ENCODE measurements at regions not wholly inside any gene's neighbourhood (a gene's known extent, or its start where the extent isn't known, plus 50 kb on each side); places are given as distances from the start of the nearest gene placed in this dataset.

DNA sequence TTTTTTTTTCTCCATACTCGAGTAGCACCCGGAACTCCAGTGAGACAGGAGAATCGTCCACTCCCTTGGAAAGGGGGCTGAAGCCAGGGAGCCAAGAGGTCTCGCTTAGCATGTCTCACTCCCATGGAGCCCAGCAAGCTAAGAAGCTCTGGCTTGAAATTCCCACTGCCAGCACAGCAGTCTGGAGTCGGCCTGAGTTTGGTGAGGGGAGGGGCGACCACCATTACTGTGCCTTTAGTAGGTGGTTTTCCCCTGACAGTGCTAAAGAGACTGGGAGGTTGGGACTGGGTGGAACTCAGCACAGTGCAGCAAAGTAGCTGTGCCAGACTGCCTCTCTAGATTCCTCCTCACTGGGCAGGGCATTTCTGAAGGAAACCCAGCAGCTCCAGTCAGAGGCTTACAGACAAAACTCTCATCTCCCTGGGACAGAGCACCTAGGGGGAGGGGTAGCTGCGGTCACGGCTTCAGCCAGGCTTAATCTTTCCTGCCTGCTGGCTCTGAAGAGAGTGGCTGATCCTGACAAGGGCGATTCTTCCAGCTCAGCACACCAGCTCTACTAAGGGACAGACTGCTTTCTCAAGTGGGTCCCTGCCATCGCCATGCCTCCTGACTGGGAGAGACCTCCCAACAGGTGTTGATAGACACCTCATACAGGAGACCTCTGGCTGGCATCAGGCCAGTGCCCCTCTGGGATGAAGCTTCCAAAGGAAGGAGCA lies 414.5 kb upstream of the ZNF608 start:
- Histone ChIP-seq H3K36me3 (no peaks in the 10 kb centered on the region), H3K27ac (replicated peaks in 1 of 4) (no peak overlapping the region), H3K9me3 (peaks cover 0 to 16% (median 6%) of the 10 kb centered on the region in 4 donors), H3K27me3 (no peaks in the 10 kb centered on the region), H3K4me1 (no peaks in the 10 kb centered on the region), H3K4me3 (no peak overlapping the region)
- intact Hi-C loops (cut with DNase I) = no loop called here
- TF ChIP-seq POLR2AphosphoS5 (IDR thresholded peaks at IDR 0.05) = no peak
- no peak for TF ChIP-seq CTCF (IDR thresholded peaks at IDR 0.05)
- TF ChIP-seq POLR2A (IDR thresholded peaks at IDR 0.05; ENCODE audit: low read depth) = no peak
- TF ChIP-seq EP300 (IDR thresholded peaks at IDR 0.05) = no peak
- 81% methylated on average over 8 of the region's 10 CpGs for WGBS
- DNase-seq (ENCODE audit: extremely low spot score) = no peak

GRCh38 chr5:125162714-125163113 lies 416.3 kb upstream of the ZNF608 start:
- no peaks in the 10 kb centered on the region for H3K36me3 ChIP-seq
- no peaks in the 10 kb centered on the region for H3K27me3 ChIP-seq
- WGBS = 100% methylated on average over 1 of the region's 1 CpG
- peaks cover 0 to 16% (median 8%) of the 10 kb centered on the region in 4 donors for H3K9me3 ChIP-seq
- intact Hi-C loops (cut with DNase I) = no loop called here
- H3K27ac ChIP-seq (replicated peaks in 1 of 4) = no peak overlapping the region
- DNase-seq (ENCODE audit: extremely low spot score) = no peak
- TF ChIP-seq EP300 (IDR thresholded peaks at IDR 0.05) (no peak), POLR2A (IDR thresholded peaks at IDR 0.05; ENCODE audit: low read depth) (no peak), CTCF (IDR thresholded peaks at IDR 0.05) (no peak), POLR2AphosphoS5 (IDR thresholded peaks at IDR 0.05) (no peak)
- no peaks in the 10 kb centered on the region for H3K4me1 ChIP-seq
- H3K4me3 ChIP-seq = no peak overlapping the region

DNA sequence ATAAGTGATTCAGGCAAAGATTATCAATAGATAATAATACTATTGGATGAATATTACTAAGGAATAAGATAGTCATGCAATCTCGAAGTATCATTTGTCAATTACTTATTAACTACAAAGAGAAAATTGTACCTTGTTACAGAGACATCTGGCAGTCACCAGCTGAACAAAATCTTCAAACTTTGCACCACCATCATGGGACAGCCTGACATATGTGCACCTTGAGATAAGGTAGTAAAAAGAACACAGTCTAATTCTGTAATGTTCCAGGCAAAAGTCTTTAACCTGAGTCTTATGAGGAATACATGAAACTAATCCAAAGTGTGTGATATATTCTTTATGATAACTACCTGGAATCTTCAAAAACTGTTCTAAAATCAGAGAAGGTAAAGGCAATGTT lies 423.0 kb upstream of the ZNF608 start:
- WGBS = 97% methylated on average over 1 of the region's 1 CpG
- no peaks in the 10 kb centered on the region for H3K36me3 ChIP-seq
- no peak overlapping the region for H3K4me3 ChIP-seq
- H3K4me1 ChIP-seq = no peaks in the 10 kb centered on the region
- DNase-seq (ENCODE audit: extremely low spot score) = no peak
- TF ChIP-seq EP300 (IDR thresholded peaks at IDR 0.05) = no peak
- TF ChIP-seq POLR2A (IDR thresholded peaks at IDR 0.05; ENCODE audit: low read depth) = no peak
- TF ChIP-seq POLR2AphosphoS5 (IDR thresholded peaks at IDR 0.05) = no peak
- no peak for TF ChIP-seq CTCF (IDR thresholded peaks at IDR 0.05)
- peaks cover 0 to 5% (median 2%) of the 10 kb centered on the region in 4 donors for H3K9me3 ChIP-seq
- intact Hi-C loops (cut with DNase I) = no loop called here
- H3K27me3 ChIP-seq = no peaks in the 10 kb centered on the region
- no peak overlapping the region for H3K27ac ChIP-seq (replicated peaks in 1 of 4)

- H3K27ac ChIP-seq (replicated peaks in 1 of 4) = no peak overlapping the region
- peaks cover 0 to 5% (median 0%) of the 10 kb centered on the region in 4 donors for H3K9me3 ChIP-seq
- no peaks in the 10 kb centered on the region for H3K27me3 ChIP-seq
- DNase-seq (ENCODE audit: extremely low spot score) = no peak
- intact Hi-C loops (cut with DNase I) = no loop called here
- no peak overlapping the region for H3K4me3 ChIP-seq
- TF ChIP-seq POLR2A (IDR thresholded peaks at IDR 0.05; ENCODE audit: low read depth) (no peak), EP300 (IDR thresholded peaks at IDR 0.05) (no peak), POLR2AphosphoS5 (IDR thresholded peaks at IDR 0.05) (no peak), CTCF (IDR thresholded peaks at IDR 0.05) (no peak)
- WGBS = 88% methylated on average over 1 of the region's 1 CpG
- H3K4me1 ChIP-seq = no peaks in the 10 kb centered on the region
- H3K36me3 ChIP-seq = no peaks in the 10 kb centered on the region
Observed at GRCh38 chr5:125171641-125172040, 425.2 kb upstream of the ZNF608 start.

All from esophagus muscularis mucosa (tissue), 4 donors.